SK-N-SH (cell line): ENCODE measurements at regions not wholly inside any gene's neighbourhood (a gene's known extent, or its start where the extent isn't known, plus 50 kb on each side); places are given as distances from the start of the nearest gene placed in this dataset.

Source experiments
- CTCF ChIA-PET: fragments of 300-600, 350-600 bp; formaldehyde crosslinking; extraction: SDS; loops from one replicate; lab custom pipeline; 2021; lab: Yijun Ruan, JAX
- POLR2A ChIA-PET: fragments of 350-600 bp; sonication (Branson Sonifier 250); formaldehyde crosslinking; extraction: SDS; loops from one replicate; lab custom pipeline; 2020; ENCODE audit warnings: antibody characterized with exemption, inconsistent platforms; lab: Yijun Ruan, JAX
- DNase-seq: peaks from one replicate; pipeline ENCODE4 v3.0.0; 2012
- H2AFZ ChIP-seq: fragments of 200-600 bp; sonication (generic); 2 replicates; pipeline ENCODE4 v1.8.1; 2016; ENCODE audit warnings: antibody characterized with exemption, mild to moderate bottlenecking, low read depth
- H3F3A ChIP-seq: fragments of 200-600 bp; sonication (generic); replicated peaks from 2 replicates; pipeline ENCODE3; 2016; ENCODE audit warnings: antibody characterized with exemption, mild to moderate bottlenecking; ENCODE audit not compliant: insufficient read depth
- H3K27ac ChIP-seq, 2 experiments: fragments of 200-500 bp in 1 of 2; fragments of 200-600 bp in 1 of 2; sonication (Bioruptor generic) in 1 of 2; sonication (generic), shearing (Covaris generic) in 1 of 2; 2 replicates each; pipeline versions ENCODE4 v1.5.1 to v1.6.1; 2014 to 2016; ENCODE audit warnings: low read depth in 2 of 2, inconsistent platforms in 1 of 2, low read length in 1 of 2, mild to moderate bottlenecking in 1 of 2, mixed read lengths in 1 of 2
- H3K27me3 ChIP-seq: fragments of 200-600 bp; sonication (generic), shearing (Covaris generic); 2 replicates; pipeline ENCODE4 v1.6.1; 2016; ENCODE audit warnings: mixed run types; ENCODE audit not compliant: insufficient read depth
- H3K36me3 ChIP-seq, 2 experiments: fragments of 200-500 bp in 1 of 2; fragments of 200-600 bp in 1 of 2; sonication (Bioruptor generic) in 1 of 2; sonication (generic) in 1 of 2; replicated peaks in 1 of 2; 2 replicates each; pipeline versions ENCODE3 to v1.5.1; 2014 to 2016; ENCODE audit warnings: low read length in 1 of 2, mild to moderate bottlenecking in 1 of 2; ENCODE audit not compliant: insufficient read depth in 2 of 2, control insufficient read depth in 1 of 2
- H3K4me1 ChIP-seq, 2 experiments: fragments of 200-500 bp in 1 of 2; fragments of 200-600 bp in 1 of 2; sonication (Bioruptor generic) in 1 of 2; sonication (generic), shearing (Covaris generic) in 1 of 2; 2 replicates each; pipeline versions ENCODE4 v1.5.1 to v1.6.1; 2014 to 2016; ENCODE audit warnings: low read depth in 1 of 2, low read length in 1 of 2, mixed run types in 1 of 2; ENCODE audit not compliant: insufficient read depth in 2 of 2, control insufficient read depth in 1 of 2
- H3K4me2 ChIP-seq: fragments of 200-600 bp; sonication (generic), shearing (Covaris generic); 2 replicates; pipeline ENCODE4 v1.6.1; 2017; ENCODE audit warnings: mixed run types
- H3K4me3 ChIP-seq, 2 experiments: fragments of 200-500 bp in 1 of 2; fragments of 200-600 bp in 1 of 2; sonication (Bioruptor generic) in 1 of 2; sonication (generic), shearing (Covaris generic) in 1 of 2; 2 replicates each; pipeline versions ENCODE4 v1.5.1 to v1.8.1; 2014 to 2016; ENCODE audit warnings: low read depth in 2 of 2, inconsistent platforms in 1 of 2, low read length in 1 of 2, mild to moderate bottlenecking in 1 of 2, mixed read lengths in 1 of 2, moderate library complexity in 1 of 2
- H3K79me2 ChIP-seq: fragments of 200-600 bp; sonication (generic); 2 replicates; pipeline ENCODE4 v1.8.1; 2017; ENCODE audit warnings: mild to moderate bottlenecking; ENCODE audit not compliant: insufficient read depth
- H3K9ac ChIP-seq: fragments of 200-600 bp; sonication (generic); 2 replicates; pipeline ENCODE4 v1.6.1; 2017; ENCODE audit warnings: mixed run types
- H3K9me2 ChIP-seq: fragments of 200-600 bp; sonication (generic); 2 replicates; pipeline ENCODE4 v1.6.1; 2017; ENCODE audit warnings: mixed run types
- H3K9me3 ChIP-seq: fragments of 200-600 bp; sonication (generic); 2 replicates; pipeline ENCODE4 v1.6.1; 2017; ENCODE audit warnings: mixed run types, mild to moderate bottlenecking, moderate library complexity
- H4K20me1 ChIP-seq: fragments of 200-600 bp; sonication (generic); 2 replicates; pipeline ENCODE4 v1.6.1; 2017; ENCODE audit warnings: mild to moderate bottlenecking, mixed run types; ENCODE audit not compliant: insufficient read depth
- CTCF ChIP-seq: fragments of 200-600 bp; sonication (generic); IDR thresholded peaks from 2 replicates; pipeline ENCODE4 v1.6.1; 2017; ENCODE audit warnings: antibody characterized with exemption, mild to moderate bottlenecking, moderate library complexity
- FOXJ3 ChIP-seq: sonication (generic); formaldehyde crosslinking; IDR thresholded peaks from 2 replicates; pipeline ENCODE4 v1.5.1; 2020; ENCODE audit warnings: mild to moderate bottlenecking, missing genetic modification reagents
- GABPA ChIP-seq: IDR thresholded peaks from 2 replicates; pipeline ENCODE4 v1.4.0; 2012; ENCODE audit warnings: low read depth, mild to moderate bottlenecking
- MAX ChIP-seq: IDR thresholded peaks from 2 replicates; pipeline ENCODE4 v1.4.0; 2012; ENCODE audit warnings: low read depth
- MEF2A ChIP-seq: IDR thresholded peaks from 2 replicates; pipeline ENCODE4 v1.4.0; 2012; ENCODE audit warnings: low read depth, borderline replicate concordance
- REST ChIP-seq: IDR thresholded peaks from 2 replicates; pipeline ENCODE4 v1.6.1; 2012; ENCODE audit warnings: mild to moderate bottlenecking, low read depth, low read length, moderate library complexity
- RFX5 ChIP-seq: IDR thresholded peaks from 2 replicates; pipeline ENCODE4 v1.6.1; 2012; ENCODE audit warnings: mild to moderate bottlenecking, improper control_type of control experiment, low read length
- TCF12 ChIP-seq: IDR thresholded peaks from 2 replicates; pipeline ENCODE4 v1.4.0; 2012
- TEAD4 ChIP-seq: IDR thresholded peaks from 2 replicates; pipeline ENCODE4 v1.4.0; 2012; ENCODE audit warnings: mild to moderate bottlenecking, borderline replicate concordance; ENCODE audit not compliant: insufficient read depth
- WGBS: methylation state at CpG from one replicate; pipeline ENCODE4 v1.1.6; 2017; ENCODE audit warnings: low lambda C conversion rate; 5-methylcytosine and 5-hydroxymethylcytosine counted together

GRCh38 chr3:110074095-110074494 lies 736.7 kb upstream of the DPPA4 start:
- Histone ChIP-seq H4K20me1 (no peaks in the 10 kb centered on the region), H3K4me3 (no peak overlapping the region), H3K4me2 (no peak overlapping the region), H3K9me2 (no peaks in the 10 kb centered on the region), H3K27me3 (no peaks in the 10 kb centered on the region), H3K27ac (no peak overlapping the region), H3K9ac (no peak overlapping the region), H3K36me3 (no peaks in the 10 kb centered on the region), H3K4me1 (no peaks in the 10 kb centered on the region), H2AFZ (no peak overlapping the region), H3F3A (no peaks in the 10 kb centered on the region), H3K79me2 (no peaks in the 10 kb centered on the region), H3K9me3 (no peaks in the 10 kb centered on the region)
- WGBS, result 73% methylated on average over 3 of the region's 3 CpGs
- CTCF ChIA-PET, result interaction anchor here (1.3 kb wide), 1 partner anchor 14 kb away, joined by 4 read pairs; no protein-coding TSS in a partner anchor
- POLR2A ChIA-PET, result no interaction called here
- TF ChIP-seq FOXJ3 (CRISPR knock-in tag), result no peak
- TF ChIP-seq TCF12, result no peak
- no peak for TF ChIP-seq TEAD4
- TF ChIP-seq GABPA, result no peak
- TF ChIP-seq MEF2A, result no peak
- no peak for TF ChIP-seq MAX
- TF ChIP-seq RFX5, result no peak
- no peak for DNase-seq

GRCh38 chr3:110077093-110077492 lies 739.7 kb upstream of the DPPA4 start:
- WGBS, result 89% methylated on average over 1 of the region's 1 CpG
- Histone ChIP-seq H3K9ac (no peak overlapping the region), H3K79me2 (no peaks in the 10 kb centered on the region), H3K36me3 (no peaks in the 10 kb centered on the region), H3K4me2 (no peak overlapping the region), H3F3A (no peaks in the 10 kb centered on the region), H3K4me3 (no peak overlapping the region), H3K27ac (no peak overlapping the region), H2AFZ (no peak overlapping the region), H4K20me1 (no peaks in the 10 kb centered on the region), H3K9me3 (no peaks in the 10 kb centered on the region), H3K9me2 (no peaks in the 10 kb centered on the region), H3K27me3 (no peaks in the 10 kb centered on the region), H3K4me1 (no peaks in the 10 kb centered on the region)
- DNase-seq, result no peak
- TF ChIP-seq CTCF, result no peak
- no peak for TF ChIP-seq FOXJ3 (CRISPR knock-in tag)
- no peak for TF ChIP-seq TEAD4
- no peak for TF ChIP-seq REST
- POLR2A ChIA-PET, result no interaction called here
- CTCF ChIA-PET, result no interaction called here
